ENCODE measurements at regions not wholly inside any gene's neighbourhood (a gene's known extent, or its start where the extent isn't known, plus 50 kb on each side); places are given as distances from the start of the nearest gene placed in this dataset.

- TF ChIP-seq CTCF (IDR thresholded peaks at IDR 0.05; ENCODE audit: low read length, missing control alignments): no peak
- no peak for DNase-seq (ENCODE audit: low read depth)
- no peak overlapping the region for H3K4me3 ChIP-seq (replicated peaks; ENCODE audit: low read depth, low read length)
These were observed 81.3 kb upstream of the TSPAN5 start for GRCh38 chr4:98739751-98740150.

- H3K4me3 ChIP-seq (replicated peaks; ENCODE audit: low read depth, low read length): no peak overlapping the region
- DNase-seq (ENCODE audit: low read depth): no peak
- no peak for TF ChIP-seq CTCF (IDR thresholded peaks at IDR 0.05; ENCODE audit: low read length, missing control alignments)
These were observed 75.2 kb upstream of the TSPAN5 start for GRCh38 chr4:98733601-98734000.

- DNase-seq (ENCODE audit: low read depth): no peak
- TF ChIP-seq CTCF (IDR thresholded peaks at IDR 0.05; ENCODE audit: low read length, missing control alignments): no peak
- no peak overlapping the region for H3K4me3 ChIP-seq (replicated peaks; ENCODE audit: low read depth, low read length)
These were observed 70.5 kb upstream of the TSPAN5 start for GRCh38 chr4:98728871-98729270.

- peak; percentile 11 for TF ChIP-seq CTCF (IDR thresholded peaks at IDR 0.05; ENCODE audit: low read length, missing control alignments)
- H3K4me3 ChIP-seq (replicated peaks; ENCODE audit: low read depth, low read length): peak overlapping the region; percentile 15
- peak; percentile 80 for DNase-seq (ENCODE audit: low read depth)
These were observed 70.0 kb upstream of the TSPAN5 start for GRCh38 chr4:98728433-98728832.

- DNase-seq (ENCODE audit: low read depth): no peak
- TF ChIP-seq CTCF (IDR thresholded peaks at IDR 0.05; ENCODE audit: low read length, missing control alignments): no peak
These were observed 63.6 kb upstream of the TSPAN5 start for GRCh38 chr4:98722000-98722399.

GRCh38 chr4:98720871-98721480 lies 62.6 kb upstream of the TSPAN5 start:
- DNase-seq (ENCODE audit: low read depth): no peak
- H3K4me3 ChIP-seq (replicated peaks; ENCODE audit: low read depth, low read length): no peak overlapping the region
- no peak for TF ChIP-seq CTCF (IDR thresholded peaks at IDR 0.05; ENCODE audit: low read length, missing control alignments)

More at GRCh38 chr4:98722000-98722399, 63.6 kb upstream of the TSPAN5 start:
- no peak overlapping the region for H3K4me3 ChIP-seq (replicated peaks; ENCODE audit: low read depth, low read length)

- DNase-seq (ENCODE audit: low read depth): no peak
These were observed 58.4 kb upstream of the TSPAN5 start for GRCh38 chr4:98716796-98717195.

More at GRCh38 chr4:98716796-98717195, 58.4 kb upstream of the TSPAN5 start:
- H3K4me3 ChIP-seq (replicated peaks; ENCODE audit: low read depth, low read length): no peak overlapping the region
- no peak for TF ChIP-seq CTCF (IDR thresholded peaks at IDR 0.05; ENCODE audit: low read length, missing control alignments)

Measured in fibroblast of pulmonary artery (primary cell).